ENCODE measurements at regions not wholly inside any gene's neighbourhood (a gene's known extent, or its start where the extent isn't known, plus 50 kb on each side); places are given as distances from the start of the nearest gene placed in this dataset.

DNA sequence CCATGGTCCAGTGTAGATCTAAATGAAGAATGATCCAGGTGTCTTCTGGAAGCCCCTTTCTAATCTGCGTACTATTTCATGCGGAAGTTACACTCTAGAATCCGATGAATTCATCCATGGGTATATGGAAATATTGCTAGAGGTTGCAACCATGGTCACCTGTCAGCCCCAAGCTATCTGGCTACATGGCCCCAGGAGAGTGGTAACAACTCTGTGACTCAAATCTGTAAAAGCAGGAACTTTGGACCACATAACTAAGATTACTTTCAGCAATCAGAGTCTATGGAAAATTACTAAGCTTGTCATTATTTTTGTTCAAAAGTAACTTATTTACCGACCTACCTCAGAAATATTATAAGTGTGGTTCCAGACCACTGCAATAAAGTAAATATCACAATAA, 150.6 kb upstream of the MED14 start:
- no CpG with 5 or more reads among the region's 4 CpGs for WGBS (ENCODE audit: extremely low coverage, insufficient read length, low lambda C conversion rate)
- no peak overlapping the region for H2BK12ac ChIP-seq (ENCODE audit: insufficient read length, low read depth, low read length)
- no peaks in the 10 kb centered on the region for H3K27me3 Mint-ChIP-seq (ENCODE audit: low read depth)
- no peak overlapping the region for H3K14ac ChIP-seq (ENCODE audit: insufficient read depth, low read length)
- H3K23ac ChIP-seq (ENCODE audit: insufficient read length, low read depth, low read length): no peak overlapping the region
- no peak overlapping the region for H2BK120ac ChIP-seq (ENCODE audit: low read depth, low read length, poor library complexity, severe bottlenecking)
- DNase-seq: no peak
- H3K9me3 Mint-ChIP-seq: peaks cover 56 to 62% of the 10 kb centered on the region in 2 experiments
- no peaks in the 10 kb centered on the region; the same call in 1 of the 2 replicates for H3K4me1 ChIP-seq (ENCODE audit: insufficient read depth, low read length)
- no peak overlapping the region for H3K27ac Mint-ChIP-seq
- no peaks in the 10 kb centered on the region for H3K9me3 ChIP-seq (ENCODE audit: control insufficient read depth, low read depth, low read length)
- H3K56ac ChIP-seq (ENCODE audit: insufficient read length, low read depth, low read length): no peak overlapping the region
- H2AK5ac ChIP-seq (ENCODE audit: insufficient read length, low read length): no peak overlapping the region
- H2BK15ac ChIP-seq (ENCODE audit: low read depth, low read length): no peak overlapping the region
- H3K36me3 Mint-ChIP-seq (ENCODE audit: insufficient read depth in 1 of 3, low read depth in 3 of 3): peaks cover 9 to 17% (median 13%) of the 10 kb centered on the region in 3 experiments
- H3K4me1 Mint-ChIP-seq: peaks cover 17 to 18% of the 10 kb centered on the region in 2 experiments
- H4K8ac ChIP-seq (replicated peaks; ENCODE audit: insufficient read length, low read depth, low read length): no peak overlapping the region
- no peaks in the 10 kb centered on the region for H3K23me2 ChIP-seq (ENCODE audit: insufficient read length, low read depth, low read length, poor library complexity, severe bottlenecking)
- H3T11ph ChIP-seq (ENCODE audit: low read length): no peak overlapping the region
- H3K79me2 ChIP-seq (ENCODE audit: insufficient read depth, low read length): no peaks in the 10 kb centered on the region
- H3K27me3 ChIP-seq (ENCODE audit: insufficient read depth, low read length): no peaks in the 10 kb centered on the region
- no peak overlapping the region for H2BK5ac ChIP-seq (ENCODE audit: insufficient read length, low read length)
- H4K5ac ChIP-seq (ENCODE audit: insufficient read length, low read depth, low read length): no peak overlapping the region
- H2AFZ ChIP-seq (ENCODE audit: low read length): no peak overlapping the region
- TF ChIP-seq, protein P1, sequence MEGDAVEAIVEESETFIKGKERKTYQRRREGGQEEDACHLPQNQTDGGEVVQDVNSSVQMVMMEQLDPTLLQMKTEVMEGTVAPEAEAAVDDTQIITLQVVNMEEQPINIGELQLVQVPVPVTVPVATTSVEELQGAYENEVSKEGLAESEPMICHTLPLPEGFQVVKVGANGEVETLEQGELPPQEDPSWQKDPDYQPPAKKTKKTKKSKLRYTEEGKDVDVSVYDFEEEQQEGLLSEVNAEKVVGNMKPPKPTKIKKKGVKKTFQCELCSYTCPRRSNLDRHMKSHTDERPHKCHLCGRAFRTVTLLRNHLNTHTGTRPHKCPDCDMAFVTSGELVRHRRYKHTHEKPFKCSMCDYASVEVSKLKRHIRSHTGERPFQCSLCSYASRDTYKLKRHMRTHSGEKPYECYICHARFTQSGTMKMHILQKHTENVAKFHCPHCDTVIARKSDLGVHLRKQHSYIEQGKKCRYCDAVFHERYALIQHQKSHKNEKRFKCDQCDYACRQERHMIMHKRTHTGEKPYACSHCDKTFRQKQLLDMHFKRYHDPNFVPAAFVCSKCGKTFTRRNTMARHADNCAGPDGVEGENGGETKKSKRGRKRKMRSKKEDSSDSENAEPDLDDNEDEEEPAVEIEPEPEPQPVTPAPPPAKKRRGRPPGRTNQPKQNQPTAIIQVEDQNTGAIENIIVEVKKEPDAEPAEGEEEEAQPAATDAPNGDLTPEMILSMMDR (conservative IDR thresholded peaks at IDR 0.05): no peak
- no peak overlapping the region for H3K4me3 Mint-ChIP-seq
- H2BK20ac ChIP-seq (ENCODE audit: low read depth, low read length, poor library complexity, severe bottlenecking): no peak overlapping the region
- no peak overlapping the region for H3K4me2 ChIP-seq (ENCODE audit: insufficient read depth, insufficient read length, low read length)
- H4K91ac ChIP-seq (ENCODE audit: insufficient read length, low read depth, low read length): no peak overlapping the region
- no peak overlapping the region for H3K9ac ChIP-seq (ENCODE audit: extremely low read depth, insufficient read length, low read length)
- H4K20me1 ChIP-seq (ENCODE audit: control insufficient read depth, insufficient read depth, insufficient read length): no peaks in the 10 kb centered on the region
- H3K27ac ChIP-seq (ENCODE audit: insufficient read length, low read depth, low read length): no peak overlapping the region
- no peak overlapping the region for H3K18ac ChIP-seq (ENCODE audit: insufficient read length, low read depth, low read length)
- H3K4ac ChIP-seq (ENCODE audit: low read depth, low read length): no peak overlapping the region
- no peaks in the 10 kb centered on the region for H3K79me1 ChIP-seq (ENCODE audit: insufficient read depth, low read depth, low read length, poor library complexity, severe bottlenecking)
